CD4-positive, alpha-beta T cell (primary cell): ENCODE measurements at regions not wholly inside any gene's neighbourhood (a gene's known extent, or its start where the extent isn't known, plus 50 kb on each side); places are given as distances from the start of the nearest gene placed in this dataset.

Experiments used
- ATAC-seq: fragments of 200-7000 bp; cut with Tn5 transposase; one replicate; pipeline ENCODE4 v1.10.0; 2022; ENCODE audit warnings: mild to moderate bottlenecking; ENCODE audit not compliant: poor library complexity
- CTCF ChIA-PET: fragments of 350-600 bp; sonication (Branson Sonifier 250); formaldehyde crosslinking; loops from one replicate; lab custom pipeline; 2021; ENCODE audit warnings: antibody characterized with exemption, inconsistent platforms; lab: Charles Lee
- POLR2A ChIA-PET: fragments of 350-600 bp; sonication (Branson Sonifier 250); formaldehyde crosslinking; loops from one replicate; lab custom pipeline; 2021; ENCODE audit warnings: antibody characterized with exemption, inconsistent platforms; lab: Charles Lee
- DNase-seq, 14 experiments: peaks; one replicate each; pipeline ENCODE4 v3.0.0-alpha.2; 2013 to 2020; ENCODE audit warnings: mixed read lengths in 2 of 14
- H3K27ac ChIP-seq, 2 donors: one replicate each; pipeline versions ENCODE4 v1.5.1 to v1.7.0; 2013; ENCODE audit warnings: low read length in 2 of 2, low read depth in 1 of 2, mild to moderate bottlenecking in 1 of 2
- H3K27me3 ChIP-seq, 2 experiments: 1 replicate in 1 of 2; 2 replicates in 1 of 2; pipeline versions ENCODE4 v1.6.1 to v1.7.0; 2013; ENCODE audit warnings: low read length in 2 of 2, control low read depth in 1 of 2, mild to moderate bottlenecking in 1 of 2, moderate library complexity in 1 of 2; ENCODE audit not compliant: insufficient read depth in 2 of 2, control insufficient read depth in 1 of 2
- H3K36me3 ChIP-seq: one replicate; pipeline ENCODE4 v1.6.1; 2013; ENCODE audit warnings: low read length, control low read depth; ENCODE audit not compliant: insufficient read depth
- H3K4me1 ChIP-seq: one replicate; pipeline ENCODE4 v1.6.1; 2013; ENCODE audit warnings: low read length, control low read depth; ENCODE audit not compliant: insufficient read depth
- H3K4me3 ChIP-seq: one replicate; pipeline ENCODE4 v1.5.1; 2013; ENCODE audit warnings: mild to moderate bottlenecking, low read length, moderate library complexity
- H3K9me3 ChIP-seq, 2 experiments: 1 replicate in 1 of 2; 2 replicates in 1 of 2; pipeline versions ENCODE4 v1.6.1 to v1.7.0; 2013; ENCODE audit warnings: low read length in 2 of 2, mild to moderate bottlenecking in 2 of 2, control low read depth in 1 of 2, moderate library complexity in 1 of 2; ENCODE audit not compliant: control insufficient read depth in 1 of 2, insufficient read depth in 1 of 2
- H3K27ac Mint-ChIP-seq: one replicate; pipeline ENCODE4 v1.8.0; 2020; ENCODE audit warnings: mixed read lengths
- H3K27me3 Mint-ChIP-seq: one replicate; pipeline ENCODE4 v1.8.0; 2021; ENCODE audit warnings: mixed read lengths
- H3K36me3 Mint-ChIP-seq: one replicate; pipeline ENCODE4 v1.8.0; 2021; ENCODE audit warnings: low read depth, mixed read lengths
- H3K4me1 Mint-ChIP-seq: one replicate; pipeline ENCODE4 v1.8.0; 2021; ENCODE audit warnings: low read depth, mixed read lengths
- H3K4me3 Mint-ChIP-seq: one replicate; pipeline ENCODE4 v1.8.0; 2020; ENCODE audit warnings: mild to moderate bottlenecking, mixed read lengths
- H3K9me3 Mint-ChIP-seq: one replicate; pipeline ENCODE4 v1.8.0; 2020; ENCODE audit warnings: mixed read lengths
- CTCF ChIP-seq: fragments of 200-600 bp; IDR thresholded peaks from one replicate; pipeline ENCODE4 v1.8.0; 2022; ENCODE audit warnings: antibody characterized with exemption, mild to moderate bottlenecking
- intact Hi-C, 2 experiments: fragments of 100-400 bp; cut with DNase I in 1 of 2; cut with micrococcal nuclease in 1 of 2; formaldehyde crosslinking; loops; one replicate each; pipeline versions ENCODE4 v1.15.1 to v1.9.0; 2023 to 2025; cut with DNase I, micrococcal nuclease

- H3K4me3 ChIP-seq: no peak overlapping the region
- H3K27me3 ChIP-seq: no peaks in the 10 kb centered on the region
- DNase-seq: no peak
- no peak for ATAC-seq
- intact Hi-C loops: no loop called here
- Mint-ChIP-seq H3K4me3 (no peak overlapping the region), H3K4me1 (no peaks in the 10 kb centered on the region), H3K27me3 (no peaks in the 10 kb centered on the region), H3K36me3 (no peaks in the 10 kb centered on the region), H3K9me3 (peaks cover 12% of the 10 kb centered on the region), H3K27ac (no peak overlapping the region)
- no peak overlapping the region for H3K27ac ChIP-seq
- no peaks in the 10 kb centered on the region for H3K4me1 ChIP-seq
- H3K9me3 ChIP-seq: peaks cover 0 to 5% of the 10 kb centered on the region in 2 experiments
- POLR2A ChIA-PET: no interaction called here
- CTCF ChIA-PET: no interaction called here
- no peaks in the 10 kb centered on the region for H3K36me3 ChIP-seq
- TF ChIP-seq CTCF: no peak
These were observed 1944.2 kb downstream of the OLFM4 start for GRCh38 chr13:54972838-54973237.

- Histone ChIP-seq H3K36me3 (no peaks in the 10 kb centered on the region), H3K9me3 (peaks cover 0 to 5% of the 10 kb centered on the region in 2 experiments), H3K27me3 (no peaks in the 10 kb centered on the region), H3K4me1 (no peaks in the 10 kb centered on the region), H3K27ac (no peak overlapping the region), H3K4me3 (no peak overlapping the region)
- H3K27me3 Mint-ChIP-seq: no peaks in the 10 kb centered on the region
- no peak overlapping the region for H3K4me3 Mint-ChIP-seq
- intact Hi-C loops: no loop called here
- ATAC-seq (no peak), DNase-seq (no peak)
- no peaks in the 10 kb centered on the region for H3K4me1 Mint-ChIP-seq
- TF ChIP-seq CTCF: no peak
- POLR2A ChIA-PET: no interaction called here
- peaks cover 12% of the 10 kb centered on the region for H3K9me3 Mint-ChIP-seq
- H3K27ac Mint-ChIP-seq: no peak overlapping the region
- CTCF ChIA-PET: no interaction called here
- H3K36me3 Mint-ChIP-seq: no peaks in the 10 kb centered on the region
These were observed 1947.1 kb downstream of the OLFM4 start for GRCh38 chr13:54975676-54976075.

- peaks cover 0 to 4% of the 10 kb centered on the region in 2 experiments for H3K9me3 ChIP-seq
- ChIA-PET CTCF (no interaction called here), POLR2A (no interaction called here)
- no peak for TF ChIP-seq CTCF
- H3K4me1 Mint-ChIP-seq: no peaks in the 10 kb centered on the region
- no peaks in the 10 kb centered on the region for H3K36me3 ChIP-seq
- intact Hi-C loops: no loop called here
- ATAC-seq (no peak), DNase-seq (no peak)
- no peaks in the 10 kb centered on the region for H3K4me1 ChIP-seq
- peaks cover 10% of the 10 kb centered on the region for H3K9me3 Mint-ChIP-seq
- no peaks in the 10 kb centered on the region for H3K27me3 Mint-ChIP-seq
- no peak overlapping the region for H3K4me3 ChIP-seq
- H3K27me3 ChIP-seq: no peaks in the 10 kb centered on the region
- no peaks in the 10 kb centered on the region for H3K36me3 Mint-ChIP-seq
- no peak overlapping the region for H3K27ac ChIP-seq
- no peak overlapping the region for H3K4me3 Mint-ChIP-seq
- H3K27ac Mint-ChIP-seq: no peak overlapping the region
These were observed 1952.0 kb downstream of the OLFM4 start for GRCh38 chr13:54980651-54981050.
